Natural killer cell (primary cell): ENCODE measurements at regions not wholly inside any gene's neighbourhood (a gene's known extent, or its start where the extent isn't known, plus 50 kb on each side); places are given as distances from the start of the nearest gene placed in this dataset.

Source experiments
- ATAC-seq, 3 donors: fragments of 150-1000 bp in 2 of 3; fragments of 200-7000 bp in 1 of 3; cut with Tn5 transposase; 1 replicate in 1 of 3; 2 replicates in 2 of 3; pipeline ENCODE4 v1.10.0; 2021; ENCODE audit warnings: mild to moderate bottlenecking in 2 of 3, moderate library complexity in 2 of 3
- DNase-seq, 2 donors: peaks; one replicate each; pipeline versions ENCODE4 v3.0.0 to v3.0.0-alpha.2; 2013 to 2021; ENCODE audit warnings: mixed read lengths in 1 of 2
- H3K27ac ChIP-seq: one replicate; pipeline ENCODE4 v1.5.1; 2013; ENCODE audit warnings: mild to moderate bottlenecking, low read length
- H3K27me3 ChIP-seq: one replicate; pipeline ENCODE4 v1.6.1; 2013; ENCODE audit warnings: low read length; ENCODE audit not compliant: control insufficient read depth, insufficient read depth
- H3K36me3 ChIP-seq: one replicate; pipeline ENCODE4 v1.6.1; 2013; ENCODE audit warnings: low read length; ENCODE audit not compliant: control insufficient read depth, insufficient read depth
- H3K4me1 ChIP-seq: one replicate; pipeline ENCODE4 v1.6.1; 2013; ENCODE audit warnings: low read length; ENCODE audit not compliant: control insufficient read depth, insufficient read depth
- H3K4me3 ChIP-seq: one replicate; pipeline ENCODE4 v1.5.1; 2013; ENCODE audit warnings: low read length
- H3K9me3 ChIP-seq: one replicate; pipeline ENCODE4 v1.6.1; 2013; ENCODE audit warnings: low read length; ENCODE audit not compliant: control insufficient read depth, insufficient read depth
- H3K27ac Mint-ChIP-seq, 2 donors: one replicate each; pipeline ENCODE4 v1.8.0; 2022; ENCODE audit warnings: mild to moderate bottlenecking in 2 of 2, mixed read lengths in 2 of 2, moderate library complexity in 1 of 2
- H3K27me3 Mint-ChIP-seq, 2 donors: one replicate each; pipeline ENCODE4 v1.8.0; 2022; ENCODE audit warnings: low read depth in 2 of 2, mixed read lengths in 2 of 2
- H3K36me3 Mint-ChIP-seq: one replicate; pipeline ENCODE4 v1.8.0; 2022; ENCODE audit warnings: mixed read lengths
- H3K4me1 Mint-ChIP-seq, 2 donors: one replicate each; pipeline ENCODE4 v1.8.0; 2022; ENCODE audit warnings: mixed read lengths in 2 of 2
- H3K4me3 Mint-ChIP-seq: one replicate; pipeline ENCODE4 v1.8.0; 2022; ENCODE audit warnings: mild to moderate bottlenecking, moderate library complexity, mixed read lengths
- H3K9me3 Mint-ChIP-seq, 2 donors: one replicate each; pipeline ENCODE4 v1.8.0; 2022; ENCODE audit warnings: mixed read lengths in 2 of 2
- WGBS: methylation state at CpG from one replicate; pipeline ENCODE4 v1.1.7; 2013; ENCODE audit warnings: missing lambda C conversion rate; ENCODE audit not compliant: insufficient coverage; 5-methylcytosine and 5-hydroxymethylcytosine counted together
- intact Hi-C: fragments of 100-400 bp; cut with micrococcal nuclease; formaldehyde crosslinking; loops from one replicate; pipeline ENCODE4 v1.14.2; 2022
- TF ChIP-seq, protein P1 (sequence below): fragments of 200-600 bp; IDR thresholded peaks from one replicate; pipeline ENCODE4 v1.8.0; 2022; ENCODE audit warnings: antibody characterized with exemption

DNA sequence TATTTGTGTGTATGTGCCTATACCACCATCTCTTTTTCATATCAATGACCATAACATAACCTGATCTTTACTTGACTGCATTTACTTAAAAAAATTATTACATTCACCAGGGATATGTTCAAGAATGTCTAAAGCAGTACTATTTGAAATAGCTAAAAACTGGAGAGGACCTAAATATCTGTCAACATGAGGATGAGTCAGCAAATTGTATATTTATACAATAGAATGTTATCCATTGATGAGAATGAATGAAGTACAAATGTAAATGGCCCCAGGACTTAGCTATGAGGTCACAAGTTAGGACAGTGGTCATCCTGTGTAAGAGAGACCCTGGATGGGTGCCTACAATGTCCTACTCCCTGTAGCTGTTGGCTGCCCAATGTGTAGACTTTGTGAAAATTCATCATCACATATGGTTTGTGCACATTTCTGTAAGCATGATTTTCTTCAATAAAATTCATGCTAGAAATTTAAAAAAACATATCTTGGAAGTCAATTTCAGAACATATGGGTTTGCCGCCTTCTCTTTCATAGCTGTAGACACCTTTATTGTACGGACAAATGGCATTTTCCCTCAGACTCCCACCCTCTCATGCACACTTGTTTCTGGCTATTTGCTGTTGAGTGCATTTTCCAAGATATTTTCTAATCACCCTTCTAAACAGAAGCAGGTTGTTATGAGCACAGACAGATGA lies 202.4 kb downstream of the CDH26 start:
- intact Hi-C loops = no loop called here
- Mint-ChIP-seq H3K4me1 (peaks cover 0 to 13% of the 10 kb centered on the region in 2 donors), H3K27me3 (no peaks in the 10 kb centered on the region), H3K36me3 (peaks cover 19% of the 10 kb centered on the region), H3K4me3 (no peak overlapping the region), H3K9me3 (no peaks in the 10 kb centered on the region), H3K27ac (no peak overlapping the region)
- DNase-seq (no peak), ATAC-seq (no peak)
- Histone ChIP-seq H3K4me3 (no peak overlapping the region), H3K4me1 (no peaks in the 10 kb centered on the region), H3K36me3 (no peaks in the 10 kb centered on the region), H3K27me3 (no peaks in the 10 kb centered on the region), H3K9me3 (no peaks in the 10 kb centered on the region), H3K27ac (no peak overlapping the region)
- 93% methylated on average over 2 of the region's 2 CpGs for WGBS
- TF ChIP-seq, protein P1, sequence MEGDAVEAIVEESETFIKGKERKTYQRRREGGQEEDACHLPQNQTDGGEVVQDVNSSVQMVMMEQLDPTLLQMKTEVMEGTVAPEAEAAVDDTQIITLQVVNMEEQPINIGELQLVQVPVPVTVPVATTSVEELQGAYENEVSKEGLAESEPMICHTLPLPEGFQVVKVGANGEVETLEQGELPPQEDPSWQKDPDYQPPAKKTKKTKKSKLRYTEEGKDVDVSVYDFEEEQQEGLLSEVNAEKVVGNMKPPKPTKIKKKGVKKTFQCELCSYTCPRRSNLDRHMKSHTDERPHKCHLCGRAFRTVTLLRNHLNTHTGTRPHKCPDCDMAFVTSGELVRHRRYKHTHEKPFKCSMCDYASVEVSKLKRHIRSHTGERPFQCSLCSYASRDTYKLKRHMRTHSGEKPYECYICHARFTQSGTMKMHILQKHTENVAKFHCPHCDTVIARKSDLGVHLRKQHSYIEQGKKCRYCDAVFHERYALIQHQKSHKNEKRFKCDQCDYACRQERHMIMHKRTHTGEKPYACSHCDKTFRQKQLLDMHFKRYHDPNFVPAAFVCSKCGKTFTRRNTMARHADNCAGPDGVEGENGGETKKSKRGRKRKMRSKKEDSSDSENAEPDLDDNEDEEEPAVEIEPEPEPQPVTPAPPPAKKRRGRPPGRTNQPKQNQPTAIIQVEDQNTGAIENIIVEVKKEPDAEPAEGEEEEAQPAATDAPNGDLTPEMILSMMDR = no peak

DNA sequence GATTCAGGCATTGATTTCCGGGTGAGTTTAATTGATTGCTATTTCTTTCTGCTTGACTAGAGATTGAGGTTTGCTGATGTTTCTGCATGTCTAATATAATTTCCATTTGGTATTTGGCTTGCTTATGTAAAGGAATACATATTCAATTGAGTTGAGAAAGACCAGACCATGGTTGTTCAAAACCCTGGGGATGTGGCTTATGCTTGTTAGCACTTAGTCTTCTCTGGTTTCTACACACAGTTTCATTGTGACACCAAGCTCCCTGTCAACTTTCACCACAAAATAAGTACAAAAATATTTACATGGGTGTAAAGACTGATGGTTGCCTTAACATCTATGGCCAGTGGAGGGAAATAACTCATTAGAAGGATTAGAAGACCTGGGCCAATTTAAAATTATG lies 209.6 kb downstream of the CDH26 start:
- Histone ChIP-seq H3K27me3 (no peaks in the 10 kb centered on the region), H3K4me1 (peaks cover 15% of the 10 kb centered on the region), H3K9me3 (no peaks in the 10 kb centered on the region), H3K27ac (no peak overlapping the region), H3K4me3 (no peak overlapping the region), H3K36me3 (no peaks in the 10 kb centered on the region)
- Mint-ChIP-seq H3K27me3 (no peaks in the 10 kb centered on the region), H3K36me3 (no peaks in the 10 kb centered on the region), H3K4me1 (peaks cover 42 to 53% of the 10 kb centered on the region in 2 donors), H3K27ac (peak overlapping the region; percentile 77 to 82), H3K4me3 (peak overlapping the region; percentile 79), H3K9me3 (no peaks in the 10 kb centered on the region)
- DNase-seq (no peak), ATAC-seq (peak; percentile 77 to 98 (median 82))
- TF ChIP-seq, protein P1 = no peak
- intact Hi-C loops = no loop called here
- 91% methylated on average over 1 of the region's 1 CpG for WGBS

DNA sequence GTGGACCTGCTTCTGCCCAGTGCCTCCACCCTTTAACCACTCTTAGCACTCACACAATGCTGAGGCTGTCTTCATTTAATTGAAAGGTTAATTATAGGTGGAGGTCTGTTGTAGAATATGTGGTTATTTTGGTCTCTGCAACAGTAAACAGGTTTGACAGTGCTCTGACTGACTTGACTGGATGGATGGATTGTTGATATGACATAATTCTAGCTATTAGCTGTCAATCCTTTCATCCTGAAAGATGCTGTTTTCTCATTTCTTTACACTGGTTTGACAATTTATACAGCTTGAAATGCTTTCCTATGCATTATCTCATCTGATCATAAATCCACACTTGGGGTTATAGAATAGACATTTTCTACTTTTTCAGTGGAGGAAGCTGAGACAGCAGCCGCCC lies 210.7 kb downstream of the CDH26 start:
- H3K4me1 Mint-ChIP-seq = peaks cover 47 to 53% of the 10 kb centered on the region in 2 donors
- no peaks in the 10 kb centered on the region for H3K36me3 Mint-ChIP-seq
- H3K9me3 ChIP-seq = no peaks in the 10 kb centered on the region
- no peaks in the 10 kb centered on the region for H3K27me3 ChIP-seq
- H3K4me1 ChIP-seq = peaks cover 15% of the 10 kb centered on the region
- TF ChIP-seq, protein P1 = no peak
- no peaks in the 10 kb centered on the region for H3K27me3 Mint-ChIP-seq
- WGBS = 94% methylated on average over 1 of the region's 1 CpG
- peak overlapping the region; percentile 9 for H3K4me3 Mint-ChIP-seq
- DNase-seq (no peak), ATAC-seq (no peak)
- no peaks in the 10 kb centered on the region for H3K36me3 ChIP-seq
- H3K27ac ChIP-seq = no peak overlapping the region
- no peak overlapping the region for H3K27ac Mint-ChIP-seq
- no peaks in the 10 kb centered on the region for H3K9me3 Mint-ChIP-seq
- H3K4me3 ChIP-seq = no peak overlapping the region
- intact Hi-C loops = no loop called here

DNA sequence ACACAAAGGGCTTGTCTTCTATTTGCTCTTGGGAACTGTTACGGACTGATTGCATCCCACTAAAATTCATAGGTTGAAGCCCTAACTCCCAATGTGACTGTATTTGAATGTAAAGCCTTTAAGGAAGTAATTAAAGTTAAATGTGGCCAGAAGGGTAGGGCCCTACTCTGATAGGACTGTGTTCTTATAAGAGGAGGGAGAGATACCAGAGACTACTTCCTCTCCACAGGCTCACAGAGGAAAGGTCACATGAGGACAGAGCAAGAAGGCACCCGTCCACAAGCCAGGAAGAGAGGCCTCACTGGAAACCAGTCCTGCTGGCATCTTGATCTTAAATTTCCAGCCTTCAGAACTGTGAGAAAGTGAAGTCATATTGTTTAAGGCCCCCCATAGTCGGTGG lies 211.9 kb downstream of the CDH26 start:
- no peaks in the 10 kb centered on the region for H3K27me3 ChIP-seq
- DNase-seq = no peak
- H3K36me3 ChIP-seq = no peaks in the 10 kb centered on the region
- no peak overlapping the region for H3K27ac Mint-ChIP-seq
- no peaks in the 10 kb centered on the region for H3K9me3 ChIP-seq
- no peaks in the 10 kb centered on the region for H3K9me3 Mint-ChIP-seq
- TF ChIP-seq, protein P1 = no peak
- no peak for ATAC-seq
- no peak overlapping the region for H3K4me3 ChIP-seq
- H3K36me3 Mint-ChIP-seq = no peaks in the 10 kb centered on the region
- WGBS = 76% methylated on average over 3 of the region's 3 CpGs
- H3K27me3 Mint-ChIP-seq = no peaks in the 10 kb centered on the region
- H3K4me3 Mint-ChIP-seq = peak overlapping the region; percentile 35
- H3K4me1 ChIP-seq = peaks cover 15% of the 10 kb centered on the region
- H3K4me1 Mint-ChIP-seq = peaks cover 47 to 53% of the 10 kb centered on the region in 2 donors
- intact Hi-C loops = no loop called here
- H3K27ac ChIP-seq = no peak overlapping the region
